ENCODE measurements at regions not wholly inside any gene's neighbourhood (a gene's known extent, or its start where the extent isn't known, plus 50 kb on each side); places are given as distances from the start of the nearest gene placed in this dataset.

DNA sequence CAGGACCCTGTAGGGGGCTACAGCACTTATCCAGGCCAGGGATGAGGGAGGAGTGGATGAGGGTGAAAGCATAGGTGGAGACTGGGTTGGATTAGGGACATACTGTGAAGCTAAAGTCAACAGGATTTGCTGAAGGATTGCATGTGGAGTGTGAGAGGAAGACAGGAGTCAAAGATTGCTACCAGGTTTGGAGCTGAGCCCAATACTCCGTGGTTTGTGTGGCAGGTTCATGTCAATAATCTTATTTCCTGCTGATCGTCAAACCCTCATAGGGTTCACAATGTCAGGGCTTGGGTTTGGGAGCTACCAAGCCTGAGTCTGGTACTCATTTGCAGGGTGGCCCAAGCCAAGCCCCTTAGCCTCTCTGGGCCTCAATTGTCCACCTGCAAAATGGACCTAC is 77.1 kb upstream of the PLXNC1 start:
- no peak for DNase-seq

DNA sequence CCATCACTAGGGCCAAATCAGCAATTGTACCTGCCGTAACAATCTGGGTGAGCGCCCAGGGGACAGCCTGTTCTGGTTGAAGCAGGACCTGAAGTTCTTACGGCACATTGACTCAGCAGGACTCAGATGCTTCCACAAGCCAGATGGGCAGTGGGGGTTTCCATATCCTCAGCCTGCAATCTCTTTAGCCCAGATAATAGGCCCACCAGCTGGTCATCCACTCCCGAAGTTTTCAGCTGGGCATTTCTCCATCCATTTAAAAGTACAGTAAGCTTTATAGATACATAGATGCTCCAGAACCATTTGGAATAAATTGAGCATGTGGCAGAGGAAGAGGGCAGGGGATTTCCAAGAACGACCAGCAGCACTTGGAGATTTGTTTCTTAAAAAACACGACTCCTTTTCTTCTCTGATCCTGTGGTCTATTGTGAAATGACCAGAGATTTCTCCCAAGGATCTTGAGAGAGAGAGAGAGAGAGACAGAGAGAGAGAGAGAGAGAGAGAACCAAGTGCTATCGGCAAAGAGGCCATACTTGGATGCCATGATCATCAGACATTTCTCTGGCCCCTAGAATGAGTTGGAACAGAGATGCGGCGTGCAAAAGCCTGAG is 74.8 kb upstream of the PLXNC1 start:
- no peak for DNase-seq

DNA sequence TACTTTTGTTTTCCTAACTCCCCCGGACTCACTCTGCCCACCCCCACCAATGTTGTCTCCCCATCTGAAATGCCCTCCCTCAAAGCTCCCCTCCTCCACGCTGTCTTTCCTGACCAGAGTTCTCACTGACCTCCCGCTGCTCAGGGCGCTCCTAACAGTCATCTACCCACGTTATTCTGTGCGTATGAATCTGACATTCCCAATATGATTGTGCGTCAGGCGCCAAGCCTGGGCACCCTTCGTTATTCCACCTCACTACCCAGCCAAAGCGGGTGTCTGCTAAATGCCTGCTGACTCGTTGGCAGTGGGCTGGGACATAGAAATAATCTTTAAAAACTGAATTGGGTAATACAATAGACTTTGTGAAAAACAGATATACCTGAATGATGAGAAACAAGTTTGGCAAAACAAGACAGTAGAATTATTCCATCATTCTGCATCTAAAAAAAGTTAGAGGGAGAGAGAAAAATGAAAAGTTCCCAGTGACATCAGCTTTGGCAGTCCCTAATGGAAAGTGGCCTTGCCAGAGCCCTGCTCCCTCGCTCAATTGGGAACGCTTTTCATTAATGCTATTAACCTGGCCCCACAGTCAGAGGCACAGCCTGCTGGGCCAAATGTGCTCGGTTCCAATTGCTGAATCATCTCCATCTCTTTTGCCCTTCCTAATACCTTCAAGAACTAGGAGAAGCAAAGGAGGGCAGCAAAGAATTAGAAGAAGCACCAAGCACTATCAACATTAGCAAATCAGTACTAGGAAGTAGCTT is 74.0 kb upstream of the PLXNC1 start:
- no peak for DNase-seq

DNA sequence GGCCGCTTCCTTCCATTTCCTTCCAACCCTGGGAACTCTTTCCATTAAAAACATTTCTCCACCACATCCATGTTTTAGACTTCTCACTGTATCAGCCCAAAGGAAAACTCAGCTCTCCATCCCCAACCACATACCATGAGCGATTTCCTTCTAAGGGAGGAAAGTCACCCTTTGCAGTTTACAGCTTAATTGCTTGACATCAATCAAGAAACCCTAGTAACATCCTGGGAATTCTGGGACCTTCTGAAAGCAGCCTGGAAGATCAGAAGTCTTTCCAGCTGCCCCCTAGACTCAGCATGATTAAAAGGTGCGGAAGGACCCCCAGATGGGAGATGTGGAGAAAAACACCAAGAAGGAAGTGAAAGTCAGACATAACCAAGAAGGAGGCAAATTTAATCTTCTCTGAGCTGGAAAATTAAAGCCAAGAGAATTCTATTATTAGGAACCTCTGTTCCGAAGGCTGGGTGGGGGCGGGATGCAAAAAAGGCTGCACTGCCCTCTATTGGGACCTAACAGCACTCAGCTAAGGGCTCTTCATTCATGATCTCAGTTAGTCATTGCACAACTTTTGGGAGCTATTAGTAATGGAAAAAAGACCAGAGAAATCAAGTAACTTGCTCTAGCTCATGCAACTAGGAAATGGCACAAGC is 73.3 kb upstream of the PLXNC1 start:
- no peak for DNase-seq

DNA sequence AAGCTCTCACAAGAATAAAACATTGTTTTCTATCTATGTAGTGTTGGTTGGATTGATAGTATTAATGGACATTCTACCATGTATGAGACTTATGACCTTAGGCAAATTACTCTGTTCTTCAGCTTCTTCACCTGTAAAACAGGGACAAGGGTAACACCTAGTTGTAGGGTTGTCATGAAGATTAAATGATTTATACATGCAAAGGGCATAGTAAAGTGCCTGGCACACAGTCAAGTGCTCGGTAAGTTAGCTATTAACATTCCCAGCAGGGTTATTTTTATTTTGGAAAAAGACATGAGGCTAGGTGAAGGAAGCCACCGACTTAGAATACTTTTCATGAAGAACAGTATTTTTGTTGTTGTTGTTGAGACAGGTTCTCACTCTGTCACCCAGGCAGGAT is 71.2 kb upstream of the PLXNC1 start:
- DNase-seq: no peak

DNA sequence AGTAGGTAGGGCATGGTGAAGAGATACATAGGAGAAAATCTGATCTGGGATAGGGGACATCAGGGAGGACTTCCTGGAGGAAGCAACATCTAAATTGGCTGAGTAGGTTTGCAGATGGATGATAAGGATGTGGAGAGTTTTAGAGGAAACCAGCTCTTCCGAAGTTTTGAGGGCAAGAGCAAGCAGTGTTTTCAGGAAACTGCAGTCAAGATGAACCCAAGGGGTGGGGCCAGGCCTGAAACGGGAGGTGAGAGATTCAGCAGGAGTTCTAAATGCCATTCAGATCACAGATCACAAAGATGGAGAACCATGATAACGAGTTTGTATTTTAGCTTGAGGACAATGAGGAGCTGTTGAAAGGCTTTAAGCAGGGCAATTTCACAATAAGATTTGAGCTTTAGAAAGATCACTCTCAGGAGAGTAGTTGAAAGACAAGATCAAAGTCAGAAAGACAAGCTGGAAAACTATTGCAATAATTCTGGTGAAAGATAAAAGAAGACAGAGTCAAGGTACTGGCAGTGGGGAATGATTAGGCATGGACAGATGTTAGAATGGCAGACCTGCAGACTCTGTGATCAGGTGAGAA is 70.1 kb upstream of the PLXNC1 start:
- DNase-seq: no peak

DNA sequence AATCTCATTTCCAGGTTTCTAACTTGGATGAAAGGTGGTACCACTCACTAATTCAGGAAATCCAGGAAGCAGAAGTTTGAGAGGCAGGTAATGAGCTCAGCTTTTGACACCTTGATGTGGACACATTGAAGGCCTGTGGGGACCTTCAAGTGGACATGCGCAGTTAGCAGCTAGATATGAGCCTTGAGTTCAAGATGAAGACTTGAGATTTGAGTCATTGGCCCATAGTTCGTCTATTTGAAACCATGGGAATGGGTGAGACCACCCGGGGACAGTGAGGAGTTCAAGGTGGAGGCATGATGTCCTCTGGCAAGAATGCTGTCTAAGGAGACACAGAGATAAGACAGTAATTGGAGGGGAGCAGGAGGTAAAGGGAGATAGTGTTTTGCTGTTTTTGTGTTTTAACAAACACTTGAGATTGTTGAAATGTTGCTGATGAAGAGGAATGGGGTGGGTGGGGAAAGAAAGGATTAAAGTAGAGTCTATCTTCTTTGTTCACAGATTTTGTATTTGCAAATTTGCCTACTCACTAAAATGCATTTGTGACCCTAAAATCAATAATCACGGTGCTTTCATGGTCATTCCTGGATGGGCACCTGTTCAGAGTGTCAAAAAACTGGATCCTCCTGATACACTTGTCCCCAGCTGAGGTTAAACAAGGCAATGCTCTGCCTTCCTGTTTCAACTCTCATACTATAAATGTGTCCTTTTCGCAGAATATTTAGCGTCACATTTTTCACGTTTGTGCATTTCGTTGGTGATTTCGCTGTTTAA is 69.5 kb upstream of the PLXNC1 start:
- no peak for DNase-seq

DNA sequence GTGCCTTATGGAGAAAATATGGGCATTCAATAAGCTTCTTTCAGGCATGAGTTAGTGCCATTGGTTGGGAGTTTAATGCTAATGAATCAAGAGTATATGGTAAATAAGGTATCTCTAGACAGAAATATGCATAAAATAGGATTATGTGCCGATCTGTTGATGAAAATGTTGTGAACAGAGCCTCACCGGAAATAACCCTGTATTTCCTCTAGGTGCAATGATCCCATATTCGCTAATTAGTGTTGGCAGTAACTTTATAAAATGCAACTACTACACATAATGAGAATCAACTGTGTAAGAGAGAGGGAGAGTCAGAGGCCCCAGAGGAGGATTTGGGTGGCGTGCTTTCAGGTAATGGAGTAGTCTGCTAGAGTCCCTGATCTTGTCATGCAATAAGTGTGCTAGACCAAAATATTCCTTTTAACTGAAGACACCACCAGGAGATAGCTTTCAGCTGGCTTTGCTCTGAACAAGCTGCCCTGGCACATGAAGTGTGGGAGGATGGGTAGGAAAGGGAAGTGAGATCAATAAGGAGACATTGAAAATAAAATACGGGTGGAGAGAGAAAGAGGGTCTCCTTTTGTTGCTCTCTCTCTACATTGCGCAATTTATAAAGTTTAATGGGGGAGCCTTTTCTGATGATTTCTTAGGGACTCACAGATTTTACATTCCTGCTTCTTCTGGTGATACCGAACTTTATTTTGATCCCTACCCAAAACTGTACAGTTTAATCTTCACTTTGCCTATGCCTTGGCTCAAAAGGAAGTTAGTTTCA is 68.6 kb upstream of the PLXNC1 start:
- no peak for DNase-seq

DNA sequence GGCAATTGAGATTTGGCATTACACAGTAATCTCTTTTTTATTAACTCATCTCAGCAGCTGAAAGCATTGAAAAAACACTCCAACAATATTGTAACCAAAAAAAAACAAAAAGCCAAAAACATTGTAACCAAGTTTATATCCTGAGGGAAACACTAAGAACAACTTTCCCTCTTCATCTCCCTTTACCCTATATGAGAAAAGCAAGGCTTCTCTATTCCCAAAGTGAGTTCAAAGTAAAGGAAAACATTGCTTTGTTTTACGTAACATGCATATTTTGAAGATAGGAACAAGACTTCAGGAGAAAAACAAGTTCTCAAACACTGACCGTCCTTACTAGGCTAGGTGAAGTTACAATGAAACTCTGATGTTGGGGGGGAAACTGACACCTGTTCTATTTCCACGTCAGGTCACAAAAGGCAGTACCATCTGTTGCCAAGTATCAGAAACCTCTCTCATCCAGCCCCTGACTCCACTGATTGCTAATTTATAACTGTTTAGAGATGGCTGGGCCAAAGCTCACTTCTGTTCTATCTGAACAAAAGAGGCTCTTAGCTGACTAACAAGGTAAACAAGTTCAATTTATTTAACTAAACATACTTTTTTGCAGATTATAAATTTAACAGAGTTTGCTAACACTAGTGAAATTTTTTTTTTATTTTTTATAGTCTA is 67.9 kb upstream of the PLXNC1 start:
- no peak for DNase-seq

DNA sequence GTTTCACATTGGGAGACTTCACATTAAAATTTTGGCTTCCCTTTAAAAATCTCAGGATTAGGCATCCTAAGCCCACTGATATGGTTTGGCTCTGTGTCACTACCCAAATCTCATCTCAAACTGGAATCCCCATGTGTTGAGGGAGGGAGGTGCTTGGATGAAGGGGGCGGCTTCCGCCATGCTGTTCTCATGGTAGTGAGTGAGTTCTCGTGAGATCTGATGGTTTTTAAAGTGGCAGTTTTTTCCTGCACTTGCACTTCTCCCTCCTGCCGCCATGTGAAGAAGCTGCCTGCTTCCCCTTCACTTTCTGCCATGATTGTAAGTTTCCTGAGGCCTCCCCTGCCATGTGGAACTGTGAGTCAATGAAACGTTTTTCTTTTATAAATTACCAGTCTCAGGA is 65.7 kb upstream of the PLXNC1 start:
- no peak for DNase-seq

DNA sequence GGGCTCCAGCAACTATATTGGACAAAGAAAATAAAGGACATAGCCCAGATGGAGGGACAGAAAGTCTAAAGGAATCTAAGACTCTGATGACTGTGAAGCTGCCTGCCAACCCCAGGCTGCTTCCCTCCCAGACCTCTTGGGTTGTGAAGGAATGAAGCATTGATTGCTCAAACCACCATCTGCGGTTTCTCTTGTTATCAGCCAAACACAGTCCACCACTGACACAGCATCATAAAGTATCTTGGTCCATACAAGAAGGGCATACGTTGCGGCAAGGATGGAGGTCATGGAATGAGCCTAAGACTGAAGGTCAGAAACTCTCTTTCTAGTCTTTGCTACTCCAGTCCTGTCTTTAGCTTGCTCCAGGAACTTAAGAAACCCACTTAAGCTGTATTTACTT is 58.5 kb upstream of the PLXNC1 start:
- DNase-seq: no peak

DNA sequence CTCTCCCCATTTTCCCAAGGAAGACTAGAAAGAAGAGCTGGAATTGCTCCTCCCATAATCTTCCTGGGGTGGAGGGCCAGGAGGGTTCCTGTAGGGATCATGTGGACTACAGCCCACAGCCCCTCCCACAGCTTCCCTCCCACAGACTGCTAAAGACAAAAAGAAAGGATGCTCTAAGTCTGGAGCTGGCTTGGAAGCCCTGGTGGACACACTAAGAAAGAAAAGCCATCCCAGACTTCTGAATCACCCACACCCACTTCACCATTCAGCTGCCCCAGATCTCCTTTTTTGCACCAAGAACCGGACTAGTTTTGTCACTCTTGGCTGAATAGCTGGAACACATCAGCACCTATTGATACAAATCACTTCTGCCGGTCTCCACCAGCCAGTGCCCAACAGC is 56.8 kb upstream of the PLXNC1 start:
- no peak for DNase-seq

DNA sequence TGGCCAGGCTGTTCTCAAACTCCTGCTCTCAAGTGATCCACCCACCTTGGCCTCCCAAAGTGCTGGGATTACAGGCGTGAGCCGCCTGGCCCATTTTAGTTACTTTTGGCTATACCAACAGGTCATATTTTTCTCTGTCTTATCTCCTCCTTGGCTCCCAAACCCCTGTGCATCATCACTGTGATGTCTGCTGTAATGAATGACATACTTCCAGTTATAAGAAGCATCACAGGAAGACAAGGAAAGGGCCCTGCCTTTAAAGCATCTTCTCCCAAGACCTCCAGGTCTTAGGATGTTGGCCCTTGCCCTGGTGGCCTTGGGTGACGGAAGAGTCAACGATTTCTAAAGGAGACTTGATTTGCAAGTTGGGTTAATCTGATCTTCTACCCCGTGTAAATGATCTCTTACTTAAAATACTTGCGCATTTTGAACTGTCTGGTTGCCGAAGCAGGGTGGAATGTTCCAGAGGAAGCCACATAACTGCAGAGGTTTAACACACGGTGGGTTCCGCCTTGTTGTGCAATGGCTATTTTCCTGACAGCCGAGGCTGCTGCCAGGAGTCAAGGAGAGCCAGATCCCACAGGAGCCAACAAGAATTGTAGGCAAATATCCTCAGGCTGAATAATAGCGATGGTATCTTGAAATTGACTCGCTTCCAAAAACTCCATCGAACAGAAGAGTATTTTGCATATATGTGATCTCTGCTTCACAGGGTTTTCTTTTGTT is 55.7 kb upstream of the PLXNC1 start:
- no peak for DNase-seq

DNA sequence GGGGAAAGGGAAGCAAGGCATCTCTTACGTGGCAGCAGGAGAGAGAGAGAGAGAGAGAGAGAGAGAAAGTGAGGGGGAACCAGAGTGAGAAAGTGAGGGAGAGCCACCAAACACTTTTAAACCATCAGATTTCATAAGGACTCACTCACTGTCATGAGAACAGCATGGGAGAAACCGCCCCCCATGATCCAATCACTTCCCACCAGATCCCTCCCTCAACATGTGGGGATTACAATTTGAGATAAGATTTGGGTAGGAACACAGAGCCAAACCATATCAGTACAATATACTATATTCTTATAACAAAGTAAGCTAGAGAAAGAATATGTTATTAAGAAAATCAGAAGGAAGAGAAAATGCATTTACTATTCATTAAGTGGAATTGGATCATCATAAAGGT is 53.7 kb upstream of the PLXNC1 start:
- no peak for DNase-seq

DNA sequence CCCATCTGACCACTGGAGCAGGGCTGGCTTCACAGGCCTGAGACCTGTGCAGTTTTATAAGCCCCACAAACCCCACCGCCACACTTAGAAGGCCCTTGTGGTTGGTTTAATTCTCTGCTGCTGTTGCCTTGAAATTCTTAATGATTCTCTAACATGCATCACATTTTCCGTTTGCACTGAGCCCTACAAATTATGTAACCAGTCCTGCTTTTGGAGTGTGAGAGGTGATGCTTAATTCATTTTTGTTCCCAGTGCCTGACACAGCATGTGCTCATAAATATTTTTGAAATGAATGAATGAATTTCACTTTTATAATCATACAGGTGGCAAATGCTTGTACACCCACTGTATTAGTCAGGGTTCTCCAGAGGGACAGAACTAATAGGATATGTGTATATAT is 52.8 kb upstream of the PLXNC1 start:
- no peak for DNase-seq

DNA sequence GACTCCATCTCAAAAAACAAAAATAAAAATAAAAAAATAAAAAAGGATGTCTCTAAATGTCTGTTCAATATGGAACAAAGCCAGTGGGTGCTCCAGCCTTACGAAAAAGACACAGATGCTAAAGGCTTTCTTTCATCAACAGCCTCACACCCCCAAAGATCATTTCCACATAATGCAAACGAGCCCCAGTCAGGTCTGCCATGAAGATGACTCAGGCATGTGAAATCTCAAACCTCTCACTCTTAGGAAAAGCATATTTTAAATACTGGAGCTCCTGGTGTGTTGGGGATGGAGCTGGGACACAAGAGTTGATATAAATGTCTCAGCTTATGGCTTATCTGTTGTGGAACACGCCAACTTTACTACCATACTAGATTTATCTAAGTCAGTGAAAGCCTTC is 49.9 kb upstream of the PLXNC1 start:
- DNase-seq: no peak

Measured in activated CD4-positive, CD25-positive, alpha-beta regulatory T cell (primary cell).